MCF 10A (cell line): ENCODE measurements at regions not wholly inside any gene's neighbourhood (a gene's known extent, or its start where the extent isn't known, plus 50 kb on each side); places are given as distances from the start of the nearest gene placed in this dataset.

Experiments
- BruUV-seq: library from RNA; stranded (reverse); fragments of 400-500 nt; replicated peaks from 2 replicates; lab custom pipeline; 2021; lab: Mats Ljungman, UMichigan
- CTCF ChIA-PET: fragments of 300-600 bp; sonication (Branson Sonifier 250); formaldehyde crosslinking; extraction: SDS; loops from one replicate; lab custom pipeline; 2021; ENCODE audit warnings: antibody characterized with exemption, inconsistent platforms; lab: Yijun Ruan, JAX
- POLR2A ChIA-PET: fragments of 300-600, 350-650 bp; sonication (Branson Sonifier 250); formaldehyde crosslinking; extraction: SDS; loops from one replicate; lab custom pipeline; 2020; ENCODE audit warnings: antibody characterized with exemption, inconsistent platforms; lab: Yijun Ruan, JAX
- DNase-seq: peaks from one replicate; pipeline ENCODE4 v3.0.0-alpha.2; 2018; ENCODE audit not compliant: unreplicated experiment
- H3K27ac Mint-ChIP-seq: one replicate; pipeline ENCODE4 v1.8.0; 2022; ENCODE audit warnings: mild to moderate bottlenecking, low read depth, mixed read lengths; ENCODE audit not compliant: unreplicated experiment
- H3K27me3 Mint-ChIP-seq: one replicate; pipeline ENCODE4 v1.8.0; 2022; ENCODE audit warnings: mixed read lengths; ENCODE audit not compliant: insufficient read depth, unreplicated experiment
- H3K36me3 Mint-ChIP-seq: one replicate; pipeline ENCODE4 v1.8.0; 2022; ENCODE audit warnings: mild to moderate bottlenecking, moderate library complexity, mixed read lengths; ENCODE audit not compliant: insufficient read depth, unreplicated experiment
- H3K4me1 Mint-ChIP-seq: one replicate; pipeline ENCODE4 v1.8.0; 2022; ENCODE audit warnings: mixed read lengths; ENCODE audit not compliant: insufficient read depth, unreplicated experiment
- H3K4me3 Mint-ChIP-seq: one replicate; pipeline ENCODE4 v1.8.0; 2022; ENCODE audit warnings: mild to moderate bottlenecking, moderate library complexity, mixed read lengths; ENCODE audit not compliant: unreplicated experiment
- H3K9me3 Mint-ChIP-seq: one replicate; pipeline ENCODE4 v1.8.0; 2022; ENCODE audit warnings: mixed read lengths; ENCODE audit not compliant: unreplicated experiment
- intact Hi-C: fragments of 100-400 bp; cut with micrococcal nuclease; formaldehyde crosslinking; loops from 2 replicates; pipeline ENCODE4 v1.14.1; 2022
- TF ChIP-seq, protein P1 (sequence below): fragments of 200-600 bp; IDR thresholded peaks from one replicate; pipeline ENCODE4 v1.8.0; 2022; ENCODE audit warnings: antibody characterized with exemption, mild to moderate bottlenecking; ENCODE audit not compliant: unreplicated experiment

DNA sequence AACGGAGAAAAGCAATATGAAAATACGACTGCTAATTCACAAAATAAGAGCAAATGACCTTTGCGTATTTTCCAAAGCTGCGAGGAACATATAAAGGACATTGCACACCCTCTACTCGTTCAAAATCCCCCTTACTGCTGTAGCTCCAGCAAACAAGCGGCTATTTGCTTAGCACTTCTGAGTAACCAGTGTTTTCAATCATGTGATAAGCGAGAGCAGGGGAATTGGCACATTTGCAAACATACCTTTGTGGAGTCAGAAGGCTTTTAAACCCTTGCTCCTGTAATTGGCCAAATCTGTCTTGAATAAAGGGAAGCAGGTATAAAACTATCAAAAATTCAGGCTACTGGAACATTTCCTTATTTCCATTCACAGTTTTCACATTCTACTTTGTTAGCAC lies 610.2 kb downstream of the UBE2NL start:
- no TSS peak for BruUV-seq
- intact Hi-C loops: no loop called here
- Mint-ChIP-seq H3K36me3 (peaks cover 9% of the 10 kb centered on the region), H3K27me3 (no peaks in the 10 kb centered on the region), H3K9me3 (peaks cover 5% of the 10 kb centered on the region), H3K4me1 (peaks cover 10% of the 10 kb centered on the region), H3K4me3 (no peak overlapping the region), H3K27ac (no peak overlapping the region)
- TF ChIP-seq, protein P1, sequence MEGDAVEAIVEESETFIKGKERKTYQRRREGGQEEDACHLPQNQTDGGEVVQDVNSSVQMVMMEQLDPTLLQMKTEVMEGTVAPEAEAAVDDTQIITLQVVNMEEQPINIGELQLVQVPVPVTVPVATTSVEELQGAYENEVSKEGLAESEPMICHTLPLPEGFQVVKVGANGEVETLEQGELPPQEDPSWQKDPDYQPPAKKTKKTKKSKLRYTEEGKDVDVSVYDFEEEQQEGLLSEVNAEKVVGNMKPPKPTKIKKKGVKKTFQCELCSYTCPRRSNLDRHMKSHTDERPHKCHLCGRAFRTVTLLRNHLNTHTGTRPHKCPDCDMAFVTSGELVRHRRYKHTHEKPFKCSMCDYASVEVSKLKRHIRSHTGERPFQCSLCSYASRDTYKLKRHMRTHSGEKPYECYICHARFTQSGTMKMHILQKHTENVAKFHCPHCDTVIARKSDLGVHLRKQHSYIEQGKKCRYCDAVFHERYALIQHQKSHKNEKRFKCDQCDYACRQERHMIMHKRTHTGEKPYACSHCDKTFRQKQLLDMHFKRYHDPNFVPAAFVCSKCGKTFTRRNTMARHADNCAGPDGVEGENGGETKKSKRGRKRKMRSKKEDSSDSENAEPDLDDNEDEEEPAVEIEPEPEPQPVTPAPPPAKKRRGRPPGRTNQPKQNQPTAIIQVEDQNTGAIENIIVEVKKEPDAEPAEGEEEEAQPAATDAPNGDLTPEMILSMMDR: no peak
- ChIA-PET CTCF (no interaction called here), POLR2A (interaction anchor here (0.6 kb wide), 1 partner anchor 861 kb away, joined by 3 read pairs; no protein-coding TSS in a partner anchor)
- no peak for DNase-seq

- H3K27me3 Mint-ChIP-seq: no peaks in the 10 kb centered on the region
- DNase-seq: no peak
- peaks cover 13% of the 10 kb centered on the region for H3K9me3 Mint-ChIP-seq
- ChIA-PET POLR2A (no interaction called here), CTCF (no interaction called here)
- TF ChIP-seq, protein P1: no peak
- intact Hi-C loops: no loop called here
- H3K4me3 Mint-ChIP-seq: no peak overlapping the region
- H3K36me3 Mint-ChIP-seq: no peaks in the 10 kb centered on the region
- H3K27ac Mint-ChIP-seq: no peak overlapping the region
- BruUV-seq: no TSS peak
- peaks cover 12% of the 10 kb centered on the region for H3K4me1 Mint-ChIP-seq
Measured at GRCh38 chrX:144531877-144532276, 648.0 kb downstream of the UBE2NL start.

- H3K27me3 Mint-ChIP-seq: no peaks in the 10 kb centered on the region
- TF ChIP-seq, protein P1: no peak
- no TSS peak for BruUV-seq
- no peak overlapping the region for H3K27ac Mint-ChIP-seq
- H3K4me1 Mint-ChIP-seq: no peaks in the 10 kb centered on the region
- CTCF ChIA-PET: no interaction called here
- H3K36me3 Mint-ChIP-seq: peaks cover 5% of the 10 kb centered on the region
- H3K9me3 Mint-ChIP-seq: peaks cover 8% of the 10 kb centered on the region
- POLR2A ChIA-PET: interaction anchor here (0.7 kb wide), 1 partner anchor 190 kb away, joined by 3 read pairs; no protein-coding TSS in a partner anchor
- DNase-seq: peak; percentile 38
- no peak overlapping the region for H3K4me3 Mint-ChIP-seq
- intact Hi-C loops: no loop called here
Measured at GRCh38 chrX:144566592-144566991, 680.7 kb upstream of the SPANXN1 start.

- Mint-ChIP-seq H3K9me3 (peaks cover 8% of the 10 kb centered on the region), H3K27me3 (no peaks in the 10 kb centered on the region), H3K4me3 (no peak overlapping the region), H3K27ac (no peak overlapping the region), H3K4me1 (peaks cover 5% of the 10 kb centered on the region), H3K36me3 (peaks cover 13% of the 10 kb centered on the region)
- POLR2A ChIA-PET: interaction anchor here (0.8 kb wide), 1 partner anchor 1006 kb away, joined by 3 read pairs; no protein-coding TSS in a partner anchor
- intact Hi-C loops: no loop called here
- no TSS peak for BruUV-seq
- CTCF ChIA-PET: interaction anchor here (0.6 to 0.7 kb wide), 2 partner anchors 367 to 917 kb away, joined by 3 read pairs; no protein-coding TSS in a partner anchor
- DNase-seq: peak; percentile 96
- TF ChIP-seq, protein P1: no peak
Measured at GRCh38 chrX:144586756-144587155, 660.5 kb upstream of the SPANXN1 start.
